ENCODE measurements at regions not wholly inside any gene's neighbourhood (a gene's known extent, or its start where the extent isn't known, plus 50 kb on each side); places are given as distances from the start of the nearest gene placed in this dataset.

DNA sequence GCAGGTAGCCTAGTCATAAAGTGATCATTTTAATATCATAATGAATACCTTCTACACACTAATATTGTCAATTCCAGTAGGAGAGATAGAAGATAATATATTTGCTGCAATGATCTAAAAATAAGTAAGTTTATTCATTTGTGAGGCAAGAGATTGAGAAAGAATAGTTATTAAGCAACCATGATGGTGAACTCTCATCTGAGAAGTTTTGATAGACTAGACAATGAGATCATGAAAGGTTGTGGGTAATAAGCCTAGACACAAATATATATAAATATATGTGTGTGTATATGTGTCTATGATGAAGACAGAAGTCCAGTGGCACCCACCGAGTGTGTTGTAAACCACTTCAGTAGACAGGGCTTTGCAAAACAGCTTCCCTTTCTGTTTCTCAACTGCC is 181.0 kb upstream of the CHST9 start:
- Histone ChIP-seq H3K27ac (no peak overlapping the region), H3K4me1 (no peaks in the 10 kb centered on the region), H3K9ac (ENCODE audit: low read depth in 2 of 2, low read length in 2 of 2) (no peak overlapping the region), H3K27me3 (no peaks in the 10 kb centered on the region), H3K4me3 (no peak overlapping the region), H3K9me3 (no peaks in the 10 kb centered on the region), H3K36me3 (no peaks in the 10 kb centered on the region)
- no peak for DNase-seq
- TF ChIP-seq, protein P1, sequence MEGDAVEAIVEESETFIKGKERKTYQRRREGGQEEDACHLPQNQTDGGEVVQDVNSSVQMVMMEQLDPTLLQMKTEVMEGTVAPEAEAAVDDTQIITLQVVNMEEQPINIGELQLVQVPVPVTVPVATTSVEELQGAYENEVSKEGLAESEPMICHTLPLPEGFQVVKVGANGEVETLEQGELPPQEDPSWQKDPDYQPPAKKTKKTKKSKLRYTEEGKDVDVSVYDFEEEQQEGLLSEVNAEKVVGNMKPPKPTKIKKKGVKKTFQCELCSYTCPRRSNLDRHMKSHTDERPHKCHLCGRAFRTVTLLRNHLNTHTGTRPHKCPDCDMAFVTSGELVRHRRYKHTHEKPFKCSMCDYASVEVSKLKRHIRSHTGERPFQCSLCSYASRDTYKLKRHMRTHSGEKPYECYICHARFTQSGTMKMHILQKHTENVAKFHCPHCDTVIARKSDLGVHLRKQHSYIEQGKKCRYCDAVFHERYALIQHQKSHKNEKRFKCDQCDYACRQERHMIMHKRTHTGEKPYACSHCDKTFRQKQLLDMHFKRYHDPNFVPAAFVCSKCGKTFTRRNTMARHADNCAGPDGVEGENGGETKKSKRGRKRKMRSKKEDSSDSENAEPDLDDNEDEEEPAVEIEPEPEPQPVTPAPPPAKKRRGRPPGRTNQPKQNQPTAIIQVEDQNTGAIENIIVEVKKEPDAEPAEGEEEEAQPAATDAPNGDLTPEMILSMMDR (IDR thresholded peaks at IDR 0.05), result no peak
- intact Hi-C loops (cut with DNase I), result no loop called here

DNA sequence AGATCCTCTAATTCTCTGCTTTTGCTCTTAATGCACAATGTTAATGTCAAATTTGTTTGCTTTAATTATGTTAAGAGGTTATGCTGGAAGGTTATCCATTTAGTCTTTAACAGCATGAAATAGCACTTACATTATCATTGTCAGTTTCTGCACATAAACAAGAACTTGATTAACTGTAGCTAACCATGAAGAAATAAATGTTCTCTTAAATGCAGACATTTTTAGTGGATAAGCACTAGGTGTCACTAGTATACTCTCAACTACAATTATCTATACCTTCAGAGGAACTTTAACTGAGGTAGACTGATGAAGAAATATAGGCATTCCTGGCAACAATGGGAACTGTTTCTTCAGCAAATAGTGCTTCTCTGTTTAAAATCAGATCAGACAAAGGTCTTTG is 178.8 kb upstream of the CHST9 start:
- intact Hi-C loops (cut with DNase I), result loop anchor here (5.0 kb wide), 1 partner anchor 233 kb away; no protein-coding TSS in a partner anchor
- Histone ChIP-seq H3K27ac (no peak overlapping the region), H3K4me3 (no peak overlapping the region), H3K9me3 (no peaks in the 10 kb centered on the region), H3K4me1 (no peaks in the 10 kb centered on the region), H3K9ac (ENCODE audit: low read depth in 2 of 2, low read length in 2 of 2) (no peak overlapping the region), H3K27me3 (no peaks in the 10 kb centered on the region), H3K36me3 (no peaks in the 10 kb centered on the region)
- DNase-seq, result no peak
- TF ChIP-seq, protein P1 (IDR thresholded peaks at IDR 0.05), result no peak

DNA sequence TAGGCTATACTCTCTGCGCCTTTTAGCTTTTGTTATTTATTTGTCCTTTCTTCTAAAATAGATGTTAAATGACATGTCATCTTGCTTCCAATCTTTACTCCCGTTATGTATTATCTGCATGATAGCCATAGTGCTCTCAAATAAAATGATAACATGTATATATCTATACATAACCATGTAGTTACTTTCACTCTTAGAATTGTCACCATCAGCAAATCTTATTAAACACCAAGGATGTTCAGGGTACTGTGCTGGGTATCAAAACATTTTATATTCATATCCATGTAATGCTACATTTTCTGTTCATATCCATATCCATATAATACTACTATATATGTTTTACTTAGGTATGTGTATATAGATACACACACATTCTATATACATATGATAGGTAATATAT is 176.4 kb upstream of the CHST9 start:
- H3K36me3 ChIP-seq, result no peaks in the 10 kb centered on the region
- H3K9me3 ChIP-seq, result no peaks in the 10 kb centered on the region
- DNase-seq, result no peak
- no peak overlapping the region for H3K27ac ChIP-seq
- H3K4me3 ChIP-seq, result no peak overlapping the region
- intact Hi-C loops (cut with DNase I), result loop anchor here (5.0 kb wide), 1 partner anchor 236 kb away; no protein-coding TSS in a partner anchor
- TF ChIP-seq, protein P1 (IDR thresholded peaks at IDR 0.05), result no peak
- H3K9ac ChIP-seq (ENCODE audit: low read depth in 2 of 2, low read length in 2 of 2), result no peak overlapping the region
- no peaks in the 10 kb centered on the region for H3K4me1 ChIP-seq
- no peaks in the 10 kb centered on the region for H3K27me3 ChIP-seq

DNA sequence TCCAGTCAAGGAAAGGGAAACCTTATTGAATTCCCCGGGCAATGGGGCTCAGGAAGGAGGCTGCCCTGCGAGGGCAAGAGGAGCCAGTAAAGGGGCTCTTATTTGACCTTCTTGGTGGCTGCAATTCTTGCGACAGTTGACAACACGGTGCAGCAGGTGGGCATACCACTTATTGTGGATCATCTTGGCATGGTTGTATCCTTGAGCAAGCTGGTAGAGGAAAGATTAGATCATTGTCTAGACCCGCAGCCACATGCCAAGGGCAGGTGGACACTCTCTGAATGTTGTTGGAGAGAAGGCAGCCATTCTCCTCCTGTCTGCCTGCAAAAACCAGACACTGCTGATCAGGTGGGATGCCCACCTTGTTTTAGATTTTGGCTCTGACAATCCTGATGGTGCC is 170.2 kb upstream of the CHST9 start:
- Histone ChIP-seq H3K4me3 (no peak overlapping the region), H3K4me1 (no peaks in the 10 kb centered on the region), H3K27ac (no peak overlapping the region), H3K9ac (ENCODE audit: low read depth in 2 of 2, low read length in 2 of 2) (no peak overlapping the region), H3K36me3 (no peaks in the 10 kb centered on the region), H3K27me3 (no peaks in the 10 kb centered on the region), H3K9me3 (no peaks in the 10 kb centered on the region)
- DNase-seq, result no peak
- intact Hi-C loops (cut with DNase I), result no loop called here
- TF ChIP-seq, protein P1 (IDR thresholded peaks at IDR 0.05), result no peak

DNA sequence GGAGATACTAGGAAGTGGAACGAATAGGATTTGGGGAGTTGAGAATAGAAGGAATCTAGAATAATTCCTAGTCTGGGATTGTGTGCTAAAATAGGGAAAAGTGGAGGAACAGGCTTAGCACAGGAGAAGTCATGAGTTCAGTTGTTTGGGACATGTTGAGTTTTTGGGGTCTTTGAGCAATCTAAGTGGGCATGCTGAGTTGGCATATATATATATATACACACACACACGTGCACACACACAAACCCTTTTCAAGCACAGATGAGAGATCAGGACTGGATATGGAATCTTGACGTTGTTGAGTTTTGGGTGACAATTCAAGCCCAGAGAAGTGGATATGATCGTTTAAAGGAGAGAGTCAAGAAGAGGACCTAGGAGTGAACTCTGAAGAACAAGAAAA is 168.2 kb upstream of the CHST9 start:
- no peaks in the 10 kb centered on the region for H3K4me1 ChIP-seq
- no peak overlapping the region for H3K9ac ChIP-seq (ENCODE audit: low read depth in 2 of 2, low read length in 2 of 2)
- H3K9me3 ChIP-seq, result no peaks in the 10 kb centered on the region
- no peak overlapping the region for H3K4me3 ChIP-seq
- no peaks in the 10 kb centered on the region for H3K36me3 ChIP-seq
- no peaks in the 10 kb centered on the region for H3K27me3 ChIP-seq
- TF ChIP-seq, protein P1 (IDR thresholded peaks at IDR 0.05), result no peak
- intact Hi-C loops (cut with DNase I), result no loop called here
- no peak overlapping the region for H3K27ac ChIP-seq
- no peak for DNase-seq
